ENCODE measurements at regions not wholly inside any gene's neighbourhood (a gene's known extent, or its start where the extent isn't known, plus 50 kb on each side); places are given as distances from the start of the nearest gene placed in this dataset.
A peak's percentile ranks its signal among the peaks of the same experiment; 100 is the strongest.

- H3K9me3 ChIP-seq = no peaks in the 10 kb centered on the region
- H3K27me3 ChIP-seq = no peaks in the 10 kb centered on the region
- peak; percentile 74 for DNase-seq (ENCODE audit: extremely low spot score)
- H3K4me1 ChIP-seq = peaks cover 0 to 11% (median 10%) of the 10 kb centered on the region in 4 donors
- H3K36me3 ChIP-seq = no peaks in the 10 kb centered on the region
- H3K4me3 ChIP-seq = no peak overlapping the region
- no peak overlapping the region for H3K27ac ChIP-seq (replicated peaks in 1 of 4)
- intact Hi-C loops (cut with DNase I) = no loop called here
- TF ChIP-seq EP300 (IDR thresholded peaks at IDR 0.05) (no peak), POLR2AphosphoS5 (IDR thresholded peaks at IDR 0.05) (no peak)
- TF ChIP-seq, protein P1, sequence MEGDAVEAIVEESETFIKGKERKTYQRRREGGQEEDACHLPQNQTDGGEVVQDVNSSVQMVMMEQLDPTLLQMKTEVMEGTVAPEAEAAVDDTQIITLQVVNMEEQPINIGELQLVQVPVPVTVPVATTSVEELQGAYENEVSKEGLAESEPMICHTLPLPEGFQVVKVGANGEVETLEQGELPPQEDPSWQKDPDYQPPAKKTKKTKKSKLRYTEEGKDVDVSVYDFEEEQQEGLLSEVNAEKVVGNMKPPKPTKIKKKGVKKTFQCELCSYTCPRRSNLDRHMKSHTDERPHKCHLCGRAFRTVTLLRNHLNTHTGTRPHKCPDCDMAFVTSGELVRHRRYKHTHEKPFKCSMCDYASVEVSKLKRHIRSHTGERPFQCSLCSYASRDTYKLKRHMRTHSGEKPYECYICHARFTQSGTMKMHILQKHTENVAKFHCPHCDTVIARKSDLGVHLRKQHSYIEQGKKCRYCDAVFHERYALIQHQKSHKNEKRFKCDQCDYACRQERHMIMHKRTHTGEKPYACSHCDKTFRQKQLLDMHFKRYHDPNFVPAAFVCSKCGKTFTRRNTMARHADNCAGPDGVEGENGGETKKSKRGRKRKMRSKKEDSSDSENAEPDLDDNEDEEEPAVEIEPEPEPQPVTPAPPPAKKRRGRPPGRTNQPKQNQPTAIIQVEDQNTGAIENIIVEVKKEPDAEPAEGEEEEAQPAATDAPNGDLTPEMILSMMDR (IDR thresholded peaks at IDR 0.05) = no peak
- WGBS = 85% methylated on average over 7 of the region's 7 CpGs
These were observed 130.5 kb downstream of the ANKRD60 start for GRCh38 chr20:58097943-58098342.

- H3K4me1 ChIP-seq = peaks cover 0 to 13% (median 8%) of the 10 kb centered on the region in 4 donors
- H3K9me3 ChIP-seq = no peaks in the 10 kb centered on the region
- H3K36me3 ChIP-seq = no peaks in the 10 kb centered on the region
- no peaks in the 10 kb centered on the region for H3K27me3 ChIP-seq
- no peak overlapping the region for H3K27ac ChIP-seq (replicated peaks in 1 of 4)
- WGBS = 81% methylated on average over 4 of the region's 4 CpGs
- peak; percentile 87 for DNase-seq (ENCODE audit: extremely low spot score)
- no peak for TF ChIP-seq POLR2A (IDR thresholded peaks at IDR 0.05; ENCODE audit: low read depth)
- no peak for TF ChIP-seq POLR2AphosphoS5 (IDR thresholded peaks at IDR 0.05)
- TF ChIP-seq, protein P1 (IDR thresholded peaks at IDR 0.05) = no peak
- no peak for TF ChIP-seq EP300 (IDR thresholded peaks at IDR 0.05)
- H3K4me3 ChIP-seq = no peak overlapping the region
- intact Hi-C loops (cut with DNase I) = no loop called here
These were observed 131.0 kb downstream of the ANKRD60 start for GRCh38 chr20:58097429-58097828.

DNA sequence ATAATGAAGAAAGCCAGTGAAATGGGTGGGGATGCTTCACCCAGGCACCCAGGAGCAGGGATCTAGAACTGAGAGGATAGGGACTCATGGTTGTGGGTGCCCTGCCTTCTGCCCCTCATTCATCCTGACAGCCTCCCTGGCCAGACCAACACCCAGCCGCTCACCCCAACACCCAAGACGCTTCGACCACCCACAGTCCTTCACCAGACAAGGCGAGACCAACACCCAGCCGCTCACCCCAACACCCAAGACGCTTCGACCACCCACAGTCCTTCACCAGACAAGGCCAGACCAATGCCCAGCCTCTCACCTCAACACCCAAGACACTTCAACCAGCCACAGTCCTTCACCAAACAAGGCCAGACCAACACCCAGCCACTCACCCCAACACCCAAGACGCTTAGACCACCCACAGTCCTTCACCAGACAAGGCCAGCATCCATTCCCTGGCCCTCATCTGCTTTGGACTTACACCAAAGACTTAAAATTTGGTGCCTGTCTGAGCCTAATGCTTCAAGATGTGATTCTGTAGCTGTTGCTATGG is 131.5 kb downstream of the ANKRD60 start:
- Histone ChIP-seq H3K36me3 (no peaks in the 10 kb centered on the region), H3K4me1 (peaks cover 0 to 13% (median 6%) of the 10 kb centered on the region in 4 donors), H3K27me3 (no peaks in the 10 kb centered on the region), H3K9me3 (no peaks in the 10 kb centered on the region), H3K27ac (replicated peaks in 1 of 4) (no peak overlapping the region), H3K4me3 (no peak overlapping the region)
- intact Hi-C loops (cut with DNase I) = no loop called here
- TF ChIP-seq EP300 (IDR thresholded peaks at IDR 0.05) = no peak
- TF ChIP-seq, protein P1 (IDR thresholded peaks at IDR 0.05) = no peak
- no peak for TF ChIP-seq POLR2AphosphoS5 (IDR thresholded peaks at IDR 0.05)
- TF ChIP-seq POLR2A (IDR thresholded peaks at IDR 0.05; ENCODE audit: low read depth) = no peak
- WGBS = 78% methylated on average over 8 of the region's 8 CpGs
- peak; percentile 75 for DNase-seq (ENCODE audit: extremely low spot score)

DNA sequence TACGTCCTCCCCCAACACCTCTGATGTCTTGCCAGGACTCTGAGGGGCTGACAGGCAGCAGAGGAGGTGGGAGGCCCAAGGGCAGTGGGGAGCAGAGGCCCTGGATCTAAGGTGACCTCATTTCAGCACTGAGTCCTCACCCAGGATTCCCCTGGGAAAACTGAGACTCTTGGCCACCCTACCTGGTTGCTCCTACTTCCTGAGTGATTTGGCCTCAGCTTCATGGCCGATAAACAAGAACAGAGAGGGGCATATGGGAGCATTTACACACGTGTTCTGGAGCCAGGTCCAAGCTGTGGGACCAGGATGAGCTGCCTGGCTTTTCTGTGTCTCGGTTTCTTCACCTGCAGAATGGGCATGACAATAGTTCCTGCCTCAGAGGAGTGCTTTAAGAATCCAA is 133.8 kb downstream of the ANKRD60 start:
- WGBS = 79% methylated on average over 4 of the region's 4 CpGs

More for the DNA sequence above, 133.8 kb downstream of the ANKRD60 start:
- H3K9me3 ChIP-seq = no peaks in the 10 kb centered on the region
- H3K36me3 ChIP-seq = no peaks in the 10 kb centered on the region
- H3K4me3 ChIP-seq = no peak overlapping the region
- H3K4me1 ChIP-seq = peaks cover 0 to 14% (median 6%) of the 10 kb centered on the region in 4 donors
- TF ChIP-seq POLR2AphosphoS5 (IDR thresholded peaks at IDR 0.05) (no peak), POLR2A (IDR thresholded peaks at IDR 0.05; ENCODE audit: low read depth) (no peak), EP300 (IDR thresholded peaks at IDR 0.05) (no peak)
- TF ChIP-seq, protein P1 (IDR thresholded peaks at IDR 0.05) = no peak
- peak; percentile 29 for DNase-seq (ENCODE audit: extremely low spot score)
- intact Hi-C loops (cut with DNase I) = no loop called here
- no peak overlapping the region for H3K27ac ChIP-seq (replicated peaks in 1 of 4)
- no peaks in the 10 kb centered on the region for H3K27me3 ChIP-seq
